ENCODE measurements at regions not wholly inside any gene's neighbourhood (a gene's known extent, or its start where the extent isn't known, plus 50 kb on each side); places are given as distances from the start of the nearest gene placed in this dataset.
"Not testable (repeated sequence)": the region's sequence is repeated elsewhere in the genome, so short reads cannot be mapped to it uniquely, and the experiment has no call there.

DNA sequence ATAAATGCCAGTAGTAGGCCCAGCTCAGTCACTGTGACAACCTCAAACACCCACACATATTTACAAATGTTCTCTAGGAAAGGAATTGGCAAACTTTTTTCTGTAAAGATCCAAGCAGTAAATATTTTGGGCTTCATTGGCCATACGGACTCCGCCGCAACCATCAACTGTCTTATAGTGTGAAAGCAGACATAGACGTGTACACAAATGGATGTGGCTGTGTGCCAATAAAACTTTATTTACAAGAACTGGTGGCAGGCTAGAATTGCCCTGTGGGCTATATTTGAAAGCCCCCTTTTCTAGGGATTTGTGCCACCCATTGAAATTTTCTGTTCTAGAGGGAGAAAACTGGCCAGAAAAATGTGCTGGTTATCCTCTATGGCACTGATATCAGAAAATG, 683.8 kb upstream of the EEF2KMT start:
- H3K9me3 Mint-ChIP-seq = peaks cover 34% of the 10 kb centered on the region
- DNase-seq = no peak
- no peaks in the 10 kb centered on the region for H3K27me3 Mint-ChIP-seq
- no peak overlapping the region for H3K4me3 Mint-ChIP-seq
- CTCF ChIA-PET = no interaction called here
- no peaks in the 10 kb centered on the region for H3K4me1 Mint-ChIP-seq
- no peaks in the 10 kb centered on the region for H3K36me3 Mint-ChIP-seq
- H3K27ac Mint-ChIP-seq = no peak overlapping the region

DNA sequence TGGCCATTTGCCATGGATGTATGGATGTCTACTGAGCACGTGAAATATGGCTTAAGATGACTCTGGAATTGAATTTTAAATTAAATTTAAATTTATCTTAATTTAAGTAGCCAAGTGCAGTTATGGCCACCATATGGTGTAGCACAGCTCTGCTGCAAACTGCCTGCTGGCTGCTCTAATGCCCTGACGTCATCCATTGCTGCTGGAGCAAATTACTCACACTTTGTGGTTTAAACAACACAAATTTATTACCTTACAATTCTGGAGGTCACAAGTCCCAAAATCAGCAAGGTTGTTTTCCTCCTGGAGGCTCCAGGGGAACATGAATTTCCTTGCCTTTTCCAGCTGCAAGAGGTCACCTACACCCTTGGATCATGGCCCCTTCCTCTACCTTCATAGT, 679.3 kb upstream of the EEF2KMT start:
- Mint-ChIP-seq H3K9me3 (peaks cover 24% of the 10 kb centered on the region), H3K4me1 (no peaks in the 10 kb centered on the region), H3K4me3 (no peak overlapping the region), H3K36me3 (no peaks in the 10 kb centered on the region), H3K27me3 (no peaks in the 10 kb centered on the region), H3K27ac (no peak overlapping the region)
- no peak for DNase-seq
- CTCF ChIA-PET = no interaction called here

GRCh38 chr16:5775916-5776315, 678.3 kb upstream of the EEF2KMT start:
- H3K27me3 Mint-ChIP-seq = no peaks in the 10 kb centered on the region
- CTCF ChIA-PET = no interaction called here
- H3K4me3 Mint-ChIP-seq = no peak overlapping the region
- H3K9me3 Mint-ChIP-seq = peaks cover 23% of the 10 kb centered on the region
- H3K36me3 Mint-ChIP-seq = no peaks in the 10 kb centered on the region
- no peak overlapping the region for H3K27ac Mint-ChIP-seq
- no peaks in the 10 kb centered on the region for H3K4me1 Mint-ChIP-seq
- DNase-seq = no peak

- Mint-ChIP-seq H3K27ac (no peak overlapping the region), H3K36me3 (no peaks in the 10 kb centered on the region), H3K4me3 (no peak overlapping the region), H3K9me3 (peaks cover 22% of the 10 kb centered on the region), H3K27me3 (no peaks in the 10 kb centered on the region), H3K4me1 (no peaks in the 10 kb centered on the region)
- DNase-seq = no peak
- CTCF ChIA-PET = no interaction called here
Observed at GRCh38 chr16:5770118-5770517, 672.5 kb upstream of the EEF2KMT start.

GRCh38 chr16:5769513-5769912, 671.9 kb upstream of the EEF2KMT start:
- Mint-ChIP-seq H3K36me3 (no peaks in the 10 kb centered on the region), H3K27ac (no peak overlapping the region), H3K27me3 (no peaks in the 10 kb centered on the region), H3K4me1 (no peaks in the 10 kb centered on the region), H3K4me3 (no peak overlapping the region), H3K9me3 (peaks cover 23% of the 10 kb centered on the region)
- no peak for DNase-seq
- CTCF ChIA-PET = no interaction called here

DNA sequence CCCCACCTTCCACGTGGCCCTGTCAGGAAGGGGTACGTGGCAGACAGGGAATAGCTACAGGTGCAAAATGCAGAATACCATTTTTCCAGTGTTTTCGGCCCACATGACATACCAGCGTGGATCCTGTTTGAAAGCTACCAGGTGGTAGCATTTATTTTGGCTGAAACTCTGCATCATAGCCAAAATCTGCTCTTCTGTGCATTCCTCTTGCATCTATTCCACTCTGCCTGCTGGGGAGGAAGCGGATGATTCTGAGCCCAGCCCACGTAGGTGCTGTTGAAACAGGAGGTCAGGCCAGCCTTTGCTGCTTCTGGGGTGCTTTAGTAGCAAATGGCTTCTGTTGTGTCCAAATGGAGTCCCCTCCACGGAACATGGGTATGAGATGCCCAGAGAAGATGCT, 670.9 kb upstream of the EEF2KMT start:
- H3K4me1 Mint-ChIP-seq = no peaks in the 10 kb centered on the region
- peaks cover 21% of the 10 kb centered on the region for H3K9me3 Mint-ChIP-seq
- no peak overlapping the region for H3K27ac Mint-ChIP-seq
- no peaks in the 10 kb centered on the region for H3K36me3 Mint-ChIP-seq
- no peak overlapping the region for H3K4me3 Mint-ChIP-seq
- CTCF ChIA-PET = no interaction called here
- no peaks in the 10 kb centered on the region for H3K27me3 Mint-ChIP-seq
- DNase-seq = no peak

DNA sequence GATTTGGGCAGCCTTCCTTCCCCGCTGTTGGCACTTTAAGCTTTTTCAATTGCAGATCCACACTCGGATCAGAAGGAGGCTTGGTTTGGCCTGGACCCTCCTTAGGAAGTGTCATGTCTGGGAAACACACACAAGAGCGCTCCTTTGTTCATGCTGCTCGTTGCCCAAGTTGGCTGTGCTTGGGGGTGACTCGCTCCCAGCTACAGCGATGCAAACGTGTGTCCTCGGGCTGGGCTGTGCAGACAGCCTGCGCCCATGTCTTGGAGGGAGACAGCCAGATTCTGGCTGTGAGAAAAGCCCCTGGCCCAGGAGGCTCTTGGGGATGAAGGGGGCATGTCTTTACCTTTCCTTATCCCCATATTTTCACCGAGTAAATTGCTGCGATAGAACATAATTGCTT, 665.6 kb upstream of the EEF2KMT start:
- no peak overlapping the region for H3K27ac Mint-ChIP-seq
- H3K4me3 Mint-ChIP-seq = no peak overlapping the region
- no peaks in the 10 kb centered on the region for H3K36me3 Mint-ChIP-seq
- DNase-seq = no peak
- H3K4me1 Mint-ChIP-seq = no peaks in the 10 kb centered on the region
- peaks cover 18% of the 10 kb centered on the region for H3K9me3 Mint-ChIP-seq
- CTCF ChIA-PET = no interaction called here
- no peaks in the 10 kb centered on the region for H3K27me3 Mint-ChIP-seq

DNA sequence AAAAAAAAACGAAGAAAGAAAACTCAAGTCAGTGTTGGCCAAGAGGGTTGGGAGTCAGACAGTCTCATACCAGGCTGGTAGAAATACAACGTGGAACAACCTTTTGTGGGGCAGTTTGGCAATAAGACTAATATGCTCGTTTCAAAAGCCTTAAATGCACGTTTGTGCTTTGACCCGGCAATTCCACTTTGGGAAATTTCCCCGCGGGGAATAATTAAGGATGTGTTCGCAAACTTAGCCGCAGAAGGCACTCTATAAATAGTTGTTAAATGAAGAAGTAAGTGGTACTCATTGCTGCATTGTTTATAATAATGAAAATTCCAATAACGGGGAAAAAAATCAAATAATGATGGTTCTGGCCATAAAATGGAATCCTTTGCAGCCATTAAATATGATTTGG, 664.8 kb upstream of the EEF2KMT start:
- Mint-ChIP-seq H3K4me3 (no peak overlapping the region), H3K27me3 (no peaks in the 10 kb centered on the region), H3K36me3 (no peaks in the 10 kb centered on the region), H3K9me3 (peaks cover 22% of the 10 kb centered on the region), H3K4me1 (no peaks in the 10 kb centered on the region), H3K27ac (no peak overlapping the region)
- CTCF ChIA-PET = no interaction called here
- DNase-seq = no peak

DNA sequence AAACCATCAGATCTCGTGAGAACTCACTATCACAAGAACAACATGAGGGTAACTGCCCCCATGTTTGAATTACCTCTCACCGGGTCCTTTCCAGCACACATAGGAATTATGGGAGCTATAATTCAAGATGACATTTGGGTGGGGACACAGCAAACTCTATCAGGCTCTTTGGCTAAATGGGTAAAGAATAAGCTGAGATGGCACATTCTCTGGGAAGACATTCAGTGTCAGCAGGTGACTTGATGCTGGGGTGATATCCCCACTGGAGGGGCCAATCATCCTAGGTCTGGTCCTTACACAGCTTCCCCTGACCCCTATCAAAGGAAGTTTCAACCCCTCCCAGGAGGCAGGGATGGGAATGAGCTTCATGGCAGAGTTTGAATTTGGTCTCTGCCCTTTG, 664.0 kb upstream of the EEF2KMT start:
- H3K4me3 Mint-ChIP-seq = no peak overlapping the region
- H3K36me3 Mint-ChIP-seq = no peaks in the 10 kb centered on the region
- DNase-seq = no peak
- H3K27ac Mint-ChIP-seq = no peak overlapping the region
- H3K9me3 Mint-ChIP-seq = peaks cover 24% of the 10 kb centered on the region
- no peaks in the 10 kb centered on the region for H3K4me1 Mint-ChIP-seq
- H3K27me3 Mint-ChIP-seq = no peaks in the 10 kb centered on the region
- CTCF ChIA-PET = no interaction called here

GRCh38 chr16:5758281-5758680, 660.7 kb upstream of the EEF2KMT start:
- Mint-ChIP-seq H3K4me1 (no peaks in the 10 kb centered on the region), H3K27me3 (no peaks in the 10 kb centered on the region), H3K27ac (no peak overlapping the region), H3K36me3 (no peaks in the 10 kb centered on the region), H3K9me3 (peaks cover 12% of the 10 kb centered on the region), H3K4me3 (no peak overlapping the region)
- no peak for DNase-seq
- CTCF ChIA-PET = no interaction called here

GRCh38 chr16:5756969-5757368, 659.4 kb upstream of the EEF2KMT start:
- Mint-ChIP-seq H3K4me3 (no peak overlapping the region), H3K27ac (no peak overlapping the region), H3K4me1 (no peaks in the 10 kb centered on the region), H3K36me3 (no peaks in the 10 kb centered on the region), H3K27me3 (no peaks in the 10 kb centered on the region), H3K9me3 (peaks cover 12% of the 10 kb centered on the region)
- CTCF ChIA-PET = no interaction called here
- no peak for DNase-seq

GRCh38 chr16:5753381-5753780, 655.8 kb upstream of the EEF2KMT start:
- no peak for DNase-seq
- Mint-ChIP-seq H3K36me3 (no peaks in the 10 kb centered on the region), H3K27me3 (no peaks in the 10 kb centered on the region), H3K4me3 (no peak overlapping the region), H3K27ac (no peak overlapping the region), H3K9me3 (peaks cover 14% of the 10 kb centered on the region), H3K4me1 (no peaks in the 10 kb centered on the region)
- CTCF ChIA-PET = no interaction called here

- H3K27ac Mint-ChIP-seq = no peak overlapping the region
- CTCF ChIA-PET = no interaction called here
- DNase-seq = no peak
- no peaks in the 10 kb centered on the region for H3K27me3 Mint-ChIP-seq
- H3K4me1 Mint-ChIP-seq = no peaks in the 10 kb centered on the region
- no peaks in the 10 kb centered on the region for H3K36me3 Mint-ChIP-seq
- no peak overlapping the region for H3K4me3 Mint-ChIP-seq
- peaks cover 13% of the 10 kb centered on the region for H3K9me3 Mint-ChIP-seq
Observed at GRCh38 chr16:5751216-5751615, 653.6 kb upstream of the EEF2KMT start.

DNA sequence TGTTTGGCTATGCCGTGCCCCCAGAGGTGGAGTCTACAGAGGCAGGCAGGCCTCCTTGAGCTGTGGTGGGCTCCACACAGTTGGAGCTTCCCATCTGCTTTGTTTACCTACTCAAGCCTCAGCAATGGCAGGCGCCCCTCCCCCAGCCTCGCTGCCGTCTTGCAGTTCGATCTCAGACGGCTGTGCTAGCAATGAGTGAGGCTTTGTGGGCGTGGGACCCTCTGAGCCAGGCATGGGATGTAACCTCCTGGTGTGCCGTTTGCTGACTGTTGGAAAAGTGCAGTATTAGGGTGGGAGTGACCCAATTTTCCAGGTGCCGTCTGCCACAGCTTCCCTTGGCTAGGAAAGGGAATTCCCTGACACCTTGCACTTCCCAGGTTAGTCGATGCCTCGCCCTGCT, 652.8 kb upstream of the EEF2KMT start:
- H3K27me3 Mint-ChIP-seq, H3K4me1 Mint-ChIP-seq, H3K4me3 Mint-ChIP-seq, H3K27ac Mint-ChIP-seq, DNase-seq, CTCF ChIA-PET, H3K36me3 Mint-ChIP-seq: not testable (repeated sequence)
- peaks cover 15% of the 10 kb centered on the region for H3K9me3 Mint-ChIP-seq

- CTCF ChIA-PET = no interaction called here
- Mint-ChIP-seq H3K27ac (no peak overlapping the region), H3K27me3 (no peaks in the 10 kb centered on the region), H3K36me3 (no peaks in the 10 kb centered on the region), H3K9me3 (peaks cover 26% of the 10 kb centered on the region), H3K4me3 (no peak overlapping the region), H3K4me1 (no peaks in the 10 kb centered on the region)
- DNase-seq = no peak
Observed at GRCh38 chr16:5738586-5738985, 641.0 kb upstream of the EEF2KMT start.

DNA sequence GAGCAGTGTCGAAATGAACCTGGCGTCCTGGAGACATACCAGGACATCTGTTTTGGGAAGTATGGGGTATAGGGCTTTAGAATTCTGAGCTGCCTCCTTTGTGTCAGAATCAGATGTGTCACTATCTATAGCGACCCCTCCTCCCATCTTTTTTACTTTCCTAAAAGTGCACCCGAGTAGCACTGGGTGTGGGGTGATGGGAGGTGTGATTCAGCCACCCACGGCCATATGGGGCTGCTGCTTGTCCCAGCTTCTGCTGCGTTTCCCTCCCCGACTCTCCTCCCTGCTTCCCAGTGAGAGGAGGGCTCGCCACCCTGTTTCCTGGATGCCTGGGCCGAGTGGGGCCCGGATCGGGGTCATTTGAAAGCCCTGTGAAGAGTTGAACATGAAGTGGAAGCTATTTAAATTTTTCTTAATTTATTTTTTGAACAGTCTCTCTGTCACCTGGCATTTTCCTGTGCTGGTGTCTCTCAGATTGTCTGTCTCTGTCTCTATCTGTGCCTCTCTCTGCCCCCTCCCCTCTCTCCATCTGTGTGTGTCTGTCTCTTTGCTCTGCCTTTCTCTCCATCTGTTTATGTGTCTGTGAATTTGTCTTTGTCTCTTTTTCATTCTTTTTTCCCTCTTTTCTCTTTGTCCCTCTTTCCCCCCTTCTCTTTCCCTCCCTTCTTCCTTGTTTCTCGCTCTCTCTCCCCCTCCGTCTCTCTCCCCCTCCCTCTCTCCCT, 638.8 kb upstream of the EEF2KMT start:
- Mint-ChIP-seq H3K4me3 (no peak overlapping the region), H3K27ac (no peak overlapping the region), H3K36me3 (no peaks in the 10 kb centered on the region), H3K9me3 (peaks cover 23% of the 10 kb centered on the region), H3K4me1 (no peaks in the 10 kb centered on the region), H3K27me3 (no peaks in the 10 kb centered on the region)
- CTCF ChIA-PET = no interaction called here
- no peak for DNase-seq
